Osteocyte (in vitro differentiated cells): ENCODE measurements at regions not wholly inside any gene's neighbourhood (a gene's known extent, or its start where the extent isn't known, plus 50 kb on each side); places are given as distances from the start of the nearest gene placed in this dataset.
"Not testable (repeated sequence)": the region's sequence is repeated elsewhere in the genome, so short reads cannot be mapped to it uniquely, and the experiment has no call there.

Experiments
- DNase-seq: peaks from one replicate; pipeline ENCODE4 v3.0.0; 2021; ENCODE audit warnings: mixed read lengths; ENCODE audit not compliant: unreplicated experiment; ENCODE audit errors: extremely low spot score
- H3K27ac Mint-ChIP-seq: one replicate; pipeline ENCODE4 v1.8.0; 2021; ENCODE audit warnings: mild to moderate bottlenecking, mixed read lengths; ENCODE audit not compliant: unreplicated experiment
- H3K27me3 Mint-ChIP-seq: one replicate; pipeline ENCODE4 v1.8.0; 2021; ENCODE audit warnings: mixed read lengths; ENCODE audit not compliant: unreplicated experiment
- H3K36me3 Mint-ChIP-seq: one replicate; pipeline ENCODE4 v1.8.0; 2021; ENCODE audit warnings: mixed read lengths; ENCODE audit not compliant: unreplicated experiment
- H3K4me1 Mint-ChIP-seq: one replicate; pipeline ENCODE4 v1.8.0; 2021; ENCODE audit warnings: mixed read lengths; ENCODE audit not compliant: unreplicated experiment
- H3K4me3 Mint-ChIP-seq: one replicate; pipeline ENCODE4 v1.8.0; 2021; ENCODE audit warnings: mild to moderate bottlenecking, moderate library complexity, mixed read lengths; ENCODE audit not compliant: unreplicated experiment
- H3K9me3 Mint-ChIP-seq: one replicate; pipeline ENCODE4 v1.8.0; 2021; ENCODE audit warnings: mixed read lengths; ENCODE audit not compliant: unreplicated experiment
- CTCF ChIP-seq: fragments of 200-600 bp; sonication (generic); IDR thresholded peaks from 2 replicates; pipeline ENCODE4 v1.5.0; 2021; ENCODE audit warnings: antibody characterized with exemption, mild to moderate bottlenecking, moderate library complexity

- Mint-ChIP-seq H3K4me1 (no peaks in the 10 kb centered on the region), H3K9me3 (no peaks in the 10 kb centered on the region), H3K27me3 (peaks cover 45% of the 10 kb centered on the region), H3K4me3 (no peak overlapping the region), H3K36me3 (no peaks in the 10 kb centered on the region), H3K27ac (no peak overlapping the region)
- no peak for DNase-seq
- TF ChIP-seq CTCF, result no peak
Observed at GRCh38 chr2:75389271-75389670, 171.5 kb downstream of the EVA1A start.

GRCh38 chr2:75381032-75381431, 179.7 kb downstream of the EVA1A start:
- no peaks in the 10 kb centered on the region for H3K36me3 Mint-ChIP-seq
- H3K27ac Mint-ChIP-seq, result no peak overlapping the region
- no peak overlapping the region for H3K4me3 Mint-ChIP-seq
- H3K4me1 Mint-ChIP-seq, result no peaks in the 10 kb centered on the region
- no peaks in the 10 kb centered on the region for H3K9me3 Mint-ChIP-seq
- no peak for DNase-seq
- peaks cover 43% of the 10 kb centered on the region for H3K27me3 Mint-ChIP-seq
- TF ChIP-seq CTCF, result no peak

GRCh38 chr2:75379476-75380210, 180.3 kb upstream of the TACR1 start:
- H3K4me3 Mint-ChIP-seq, result no peak overlapping the region
- TF ChIP-seq CTCF, result no peak
- H3K27ac Mint-ChIP-seq, result no peak overlapping the region
- no peak for DNase-seq
- no peaks in the 10 kb centered on the region for H3K9me3 Mint-ChIP-seq
- H3K27me3 Mint-ChIP-seq, result peaks cover 32% of the 10 kb centered on the region
- H3K36me3 Mint-ChIP-seq, result no peaks in the 10 kb centered on the region
- no peaks in the 10 kb centered on the region for H3K4me1 Mint-ChIP-seq

- no peak for DNase-seq
- Mint-ChIP-seq H3K36me3 (peaks cover 3% of the 10 kb centered on the region), H3K27me3 (peaks cover 21% of the 10 kb centered on the region), H3K9me3 (peaks cover 12% of the 10 kb centered on the region), H3K27ac (no peak overlapping the region), H3K4me1 (no peaks in the 10 kb centered on the region), H3K4me3 (no peak overlapping the region)
- no peak for TF ChIP-seq CTCF
Observed at GRCh38 chr2:75375646-75376582, 176.6 kb upstream of the TACR1 start.

GRCh38 chr2:75374414-75374957, 175.2 kb upstream of the TACR1 start:
- DNase-seq, H3K4me1 Mint-ChIP-seq, H3K27ac Mint-ChIP-seq, H3K4me3 Mint-ChIP-seq, H3K36me3 Mint-ChIP-seq: not testable (repeated sequence)
- H3K9me3 Mint-ChIP-seq, result peaks cover 19% of the 10 kb centered on the region
- peaks cover 10% of the 10 kb centered on the region for H3K27me3 Mint-ChIP-seq
